ENCODE measurements at regions not wholly inside any gene's neighbourhood (a gene's known extent, or its start where the extent isn't known, plus 50 kb on each side); places are given as distances from the start of the nearest gene placed in this dataset.

- TF ChIP-seq CTCF (IDR thresholded peaks at IDR 0.05) (no peak), POLR2A (IDR thresholded peaks at IDR 0.05) (no peak)
These were observed 525.1 kb upstream of the NBEA start for GRCh38 chr13:34416971-34417380.
